Ammon's horn (tissue), 1 donor: ENCODE measurements at regions not wholly inside any gene's neighbourhood (a gene's known extent, or its start where the extent isn't known, plus 50 kb on each side); places are given as distances from the start of the nearest gene placed in this dataset.

Experiments
- DNase-seq: peaks from one replicate; pipeline ENCODE4 v3.0.0-alpha.2; 2016; ENCODE audit warnings: low spot score

DNA sequence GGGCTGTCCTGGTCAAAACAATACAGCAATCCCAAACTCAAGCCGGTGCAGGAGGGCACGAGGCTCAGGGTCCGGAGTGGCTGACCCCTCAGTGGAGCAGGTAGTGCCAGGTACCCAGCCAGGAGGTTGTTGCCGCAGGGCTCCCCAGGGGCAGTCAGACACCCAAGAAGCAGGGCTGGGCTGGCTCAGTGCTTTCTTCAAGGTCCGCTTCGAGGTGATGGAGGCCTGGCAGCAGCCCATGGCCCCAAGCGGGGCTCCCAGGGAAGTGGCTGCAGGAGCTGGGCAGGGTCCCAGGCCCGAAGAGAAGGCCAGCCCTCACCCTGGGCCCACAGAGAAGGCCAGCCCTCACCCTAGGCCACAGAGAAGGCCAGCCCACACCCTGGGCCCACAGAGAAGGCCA is 55.3 kb upstream of the COPS8 start:
- DNase-seq: no peak

DNA sequence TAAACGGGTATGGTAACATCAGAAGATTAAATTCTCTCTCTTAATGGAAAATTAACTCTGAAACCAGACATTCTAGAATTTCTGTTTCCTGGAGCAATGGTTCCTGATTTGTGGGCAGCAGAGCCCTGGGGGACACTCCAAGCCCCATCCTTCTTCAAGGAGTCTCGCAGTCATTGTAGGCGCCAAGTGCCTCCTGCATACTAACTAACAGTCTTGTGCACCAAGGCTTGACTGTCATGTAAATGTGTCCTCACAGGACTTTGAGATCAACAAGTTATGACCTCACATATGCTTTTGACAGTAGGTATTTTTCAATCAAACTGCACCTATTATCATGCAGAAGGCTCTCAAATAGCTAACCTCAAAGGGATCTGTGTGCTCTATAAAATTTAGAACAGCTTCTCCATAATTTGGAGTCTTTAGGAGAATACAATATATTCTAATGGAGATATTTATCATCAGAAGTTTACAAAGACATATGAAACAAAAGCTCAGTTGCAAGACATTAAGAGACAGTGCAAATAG is 52.1 kb upstream of the COPS8 start:
- no peak for DNase-seq

DNA sequence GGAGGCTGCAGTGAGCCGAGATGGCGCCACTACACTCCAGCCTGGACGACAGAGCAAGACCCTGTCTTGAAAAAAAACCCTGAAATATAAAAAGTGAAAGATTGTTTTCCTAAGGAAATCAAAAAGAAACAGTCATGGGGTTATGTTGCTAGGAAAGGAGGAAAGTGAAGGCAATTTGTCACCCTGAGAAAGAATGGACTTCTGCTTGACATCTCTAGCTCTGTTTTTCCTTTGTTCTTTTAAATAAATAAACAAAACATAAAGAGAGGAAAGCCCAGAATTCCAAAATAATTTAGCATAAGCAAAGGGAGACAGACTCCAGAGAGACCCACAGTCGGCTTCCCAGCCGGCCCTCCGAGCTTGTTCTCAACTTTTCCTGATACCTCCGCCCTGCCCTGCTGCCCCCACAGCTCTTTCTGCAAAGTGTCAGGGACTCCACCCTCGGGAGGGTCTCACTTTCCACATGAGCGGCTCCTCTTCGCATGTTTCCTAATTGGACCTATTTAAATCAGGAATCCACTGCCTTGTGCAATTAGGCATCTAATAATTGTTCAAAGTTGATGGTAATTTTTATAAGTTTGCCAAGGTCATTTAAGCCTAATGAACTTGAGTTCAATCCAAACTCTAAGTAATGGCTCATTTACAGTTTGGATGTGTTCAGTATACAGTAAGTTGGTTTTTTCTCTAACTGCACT is 49.8 kb upstream of the COPS8 start:
- no peak for DNase-seq
